HepG2 (cell line): ENCODE measurements at regions not wholly inside any gene's neighbourhood (a gene's known extent, or its start where the extent isn't known, plus 50 kb on each side); places are given as distances from the start of the nearest gene placed in this dataset.
A peak's percentile ranks its signal among the peaks of the same experiment; 100 is the strongest.

Experiments used
- ARHGAP35 ChIP-seq: sonication (generic); formaldehyde crosslinking; IDR thresholded peaks from 2 replicates; pipeline ENCODE4 v1.9.0; 2022; ENCODE audit warnings: mild to moderate bottlenecking, inconsistent platforms, moderate library complexity, missing genetic modification reagents, borderline replicate concordance
- ELF3 ChIP-seq: IDR thresholded peaks from 2 replicates; pipeline ENCODE4 v1.6.1; 2016; ENCODE audit warnings: missing genetic modification reagents, missing compliant biosample characterization
- FOXO1 ChIP-seq: sonication (generic); formaldehyde crosslinking; IDR thresholded peaks from 2 replicates; pipeline ENCODE4 v1.4.0; 2020; ENCODE audit warnings: missing genetic modification reagents
- MTF2 ChIP-seq: sonication (generic); formaldehyde crosslinking; IDR thresholded peaks from 2 replicates; pipeline ENCODE4 v1.5.0; 2020; ENCODE audit warnings: missing genetic modification reagents, borderline replicate concordance
- NR2C2 ChIP-seq: sonication (generic); formaldehyde crosslinking; IDR thresholded peaks from 2 replicates; pipeline ENCODE4 v1.4.0; 2020; ENCODE audit warnings: missing genetic modification reagents, mild to moderate bottlenecking, moderate library complexity, borderline replicate concordance
- NR2F6 ChIP-seq, 2 experiments: IDR thresholded peaks; 2 replicates each; pipeline ENCODE4 v1.6.1; 2016; ENCODE audit warnings: antibody characterized with exemption in 1 of 2, mild to moderate bottlenecking in 1 of 2
- PAX8 ChIP-seq: sonication (generic); formaldehyde crosslinking; IDR thresholded peaks from 2 replicates; pipeline ENCODE4 v1.8.0; 2022; ENCODE audit warnings: mild to moderate bottlenecking, missing genetic modification reagents, borderline replicate concordance
- RFXANK ChIP-seq: IDR thresholded peaks from 2 replicates; pipeline ENCODE4 v1.6.1; 2016
- TCF7 ChIP-seq: sonication (generic); IDR thresholded peaks from 2 replicates; pipeline ENCODE4 v1.6.1; 2016; ENCODE audit warnings: antibody characterized with exemption, low read depth
- ZBTB8A ChIP-seq: sonication (generic); formaldehyde crosslinking; IDR thresholded peaks from 2 replicates; pipeline ENCODE4 v1.4.0; 2020; ENCODE audit warnings: mild to moderate bottlenecking, low read depth, missing genetic modification reagents, borderline replicate concordance
- ZNF33A ChIP-seq: sonication (generic); formaldehyde crosslinking; IDR thresholded peaks from 2 replicates; pipeline ENCODE4 v1.5.1; 2020; ENCODE audit warnings: missing genetic modification reagents, mild to moderate bottlenecking, moderate library complexity, borderline replicate concordance
- ZNF629 ChIP-seq: sonication (generic); formaldehyde crosslinking; conservative IDR thresholded peaks from 2 replicates; pipeline ENCODE4 v1.5.0; 2020; ENCODE audit warnings: missing genetic modification reagents
- ZNF7 ChIP-seq: IDR thresholded peaks from 2 replicates; pipeline ENCODE4 v1.6.1; 2016; ENCODE audit warnings: missing biosample characterization, missing genetic modification reagents
- ZNF766 ChIP-seq: sonication (generic); formaldehyde crosslinking; IDR thresholded peaks from 2 replicates; pipeline ENCODE4 v1.5.0; 2020; ENCODE audit warnings: missing genetic modification reagents, borderline replicate concordance
- ZNF788 ChIP-seq: sonication (generic); formaldehyde crosslinking; IDR thresholded peaks from 2 replicates; pipeline ENCODE4 v1.5.0; 2020; ENCODE audit warnings: mild to moderate bottlenecking, missing genetic modification reagents, borderline replicate concordance
- TF ChIP-seq, protein P1 (sequence below): sonication (generic); formaldehyde crosslinking; IDR thresholded peaks from 2 replicates; pipeline ENCODE4 v1.4.0; 2020; ENCODE audit warnings: missing genetic modification reagents, borderline replicate concordance
- TF ChIP-seq, protein P2 (sequence below): sonication (generic); formaldehyde crosslinking; IDR thresholded peaks from 2 replicates; pipeline ENCODE4 v1.4.0; 2020; ENCODE audit warnings: missing genetic modification reagents, borderline replicate concordance
- TF ChIP-seq, protein P3 (sequence below): sonication (generic); formaldehyde crosslinking; IDR thresholded peaks from 2 replicates; pipeline ENCODE4 v1.5.0; 2020; ENCODE audit warnings: mild to moderate bottlenecking, missing genetic modification reagents, borderline replicate concordance
- TF ChIP-seq, protein P4 (sequence below): sonication (generic); formaldehyde crosslinking; IDR thresholded peaks from 2 replicates; pipeline ENCODE4 v1.8.0; 2022; ENCODE audit warnings: mild to moderate bottlenecking, missing genetic modification reagents
- TF ChIP-seq, protein P5 (sequence below): sonication (generic); formaldehyde crosslinking; IDR thresholded peaks from 2 replicates; pipeline ENCODE4 v1.4.0; 2020; ENCODE audit warnings: missing genetic modification reagents, borderline replicate concordance

DNA sequence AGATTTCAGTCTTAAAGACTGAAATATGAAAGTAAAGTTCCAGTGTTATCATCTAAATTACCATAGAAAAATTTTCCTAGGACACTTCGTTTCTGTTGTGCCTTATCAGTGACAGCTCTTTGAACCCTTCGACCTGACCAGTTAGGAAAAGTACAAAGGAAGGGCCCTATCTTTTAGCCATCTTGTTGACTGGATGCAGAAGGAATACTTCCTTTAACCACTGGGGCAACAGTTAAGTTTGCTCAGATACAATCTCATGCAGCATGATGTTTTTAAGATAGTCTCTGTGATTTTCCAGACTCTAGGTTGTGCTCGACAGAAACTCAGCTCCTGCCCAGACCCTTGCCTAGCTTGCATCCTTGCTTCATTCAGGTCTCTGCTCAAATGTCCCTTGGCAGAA is 210.5 kb upstream of the RPS6KA3 start (continued):
- TF ChIP-seq, protein P1, sequence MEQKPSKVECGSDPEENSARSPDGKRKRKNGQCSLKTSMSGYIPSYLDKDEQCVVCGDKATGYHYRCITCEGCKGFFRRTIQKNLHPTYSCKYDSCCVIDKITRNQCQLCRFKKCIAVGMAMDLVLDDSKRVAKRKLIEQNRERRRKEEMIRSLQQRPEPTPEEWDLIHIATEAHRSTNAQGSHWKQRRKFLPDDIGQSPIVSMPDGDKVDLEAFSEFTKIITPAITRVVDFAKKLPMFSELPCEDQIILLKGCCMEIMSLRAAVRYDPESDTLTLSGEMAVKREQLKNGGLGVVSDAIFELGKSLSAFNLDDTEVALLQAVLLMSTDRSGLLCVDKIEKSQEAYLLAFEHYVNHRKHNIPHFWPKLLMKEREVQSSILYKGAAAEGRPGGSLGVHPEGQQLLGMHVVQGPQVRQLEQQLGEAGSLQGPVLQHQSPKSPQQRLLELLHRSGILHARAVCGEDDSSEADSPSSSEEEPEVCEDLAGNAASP (CRISPR knock-in tag) = peak; percentile 36; the same call in 1 of the 2 replicates
- TF ChIP-seq ARHGAP35 = no peak
- TF ChIP-seq, protein P2, sequence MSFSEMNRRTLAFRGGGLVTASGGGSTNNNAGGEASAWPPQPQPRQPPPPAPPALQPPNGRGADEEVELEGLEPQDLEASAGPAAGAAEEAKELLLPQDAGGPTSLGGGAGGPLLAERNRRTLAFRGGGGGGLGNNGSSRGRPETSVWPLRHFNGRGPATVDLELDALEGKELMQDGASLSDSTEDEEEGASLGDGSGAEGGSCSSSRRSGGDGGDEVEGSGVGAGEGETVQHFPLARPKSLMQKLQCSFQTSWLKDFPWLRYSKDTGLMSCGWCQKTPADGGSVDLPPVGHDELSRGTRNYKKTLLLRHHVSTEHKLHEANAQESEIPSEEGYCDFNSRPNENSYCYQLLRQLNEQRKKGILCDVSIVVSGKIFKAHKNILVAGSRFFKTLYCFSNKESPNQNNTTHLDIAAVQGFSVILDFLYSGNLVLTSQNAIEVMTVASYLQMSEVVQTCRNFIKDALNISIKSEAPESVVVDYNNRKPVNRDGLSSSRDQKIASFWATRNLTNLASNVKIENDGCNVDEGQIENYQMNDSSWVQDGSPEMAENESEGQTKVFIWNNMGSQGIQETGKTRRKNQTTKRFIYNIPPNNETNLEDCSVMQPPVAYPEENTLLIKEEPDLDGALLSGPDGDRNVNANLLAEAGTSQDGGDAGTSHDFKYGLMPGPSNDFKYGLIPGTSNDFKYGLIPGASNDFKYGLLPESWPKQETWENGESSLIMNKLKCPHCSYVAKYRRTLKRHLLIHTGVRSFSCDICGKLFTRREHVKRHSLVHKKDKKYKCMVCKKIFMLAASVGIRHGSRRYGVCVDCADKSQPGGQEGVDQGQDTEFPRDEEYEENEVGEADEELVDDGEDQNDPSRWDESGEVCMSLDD = no peak
- TF ChIP-seq, protein P3, sequence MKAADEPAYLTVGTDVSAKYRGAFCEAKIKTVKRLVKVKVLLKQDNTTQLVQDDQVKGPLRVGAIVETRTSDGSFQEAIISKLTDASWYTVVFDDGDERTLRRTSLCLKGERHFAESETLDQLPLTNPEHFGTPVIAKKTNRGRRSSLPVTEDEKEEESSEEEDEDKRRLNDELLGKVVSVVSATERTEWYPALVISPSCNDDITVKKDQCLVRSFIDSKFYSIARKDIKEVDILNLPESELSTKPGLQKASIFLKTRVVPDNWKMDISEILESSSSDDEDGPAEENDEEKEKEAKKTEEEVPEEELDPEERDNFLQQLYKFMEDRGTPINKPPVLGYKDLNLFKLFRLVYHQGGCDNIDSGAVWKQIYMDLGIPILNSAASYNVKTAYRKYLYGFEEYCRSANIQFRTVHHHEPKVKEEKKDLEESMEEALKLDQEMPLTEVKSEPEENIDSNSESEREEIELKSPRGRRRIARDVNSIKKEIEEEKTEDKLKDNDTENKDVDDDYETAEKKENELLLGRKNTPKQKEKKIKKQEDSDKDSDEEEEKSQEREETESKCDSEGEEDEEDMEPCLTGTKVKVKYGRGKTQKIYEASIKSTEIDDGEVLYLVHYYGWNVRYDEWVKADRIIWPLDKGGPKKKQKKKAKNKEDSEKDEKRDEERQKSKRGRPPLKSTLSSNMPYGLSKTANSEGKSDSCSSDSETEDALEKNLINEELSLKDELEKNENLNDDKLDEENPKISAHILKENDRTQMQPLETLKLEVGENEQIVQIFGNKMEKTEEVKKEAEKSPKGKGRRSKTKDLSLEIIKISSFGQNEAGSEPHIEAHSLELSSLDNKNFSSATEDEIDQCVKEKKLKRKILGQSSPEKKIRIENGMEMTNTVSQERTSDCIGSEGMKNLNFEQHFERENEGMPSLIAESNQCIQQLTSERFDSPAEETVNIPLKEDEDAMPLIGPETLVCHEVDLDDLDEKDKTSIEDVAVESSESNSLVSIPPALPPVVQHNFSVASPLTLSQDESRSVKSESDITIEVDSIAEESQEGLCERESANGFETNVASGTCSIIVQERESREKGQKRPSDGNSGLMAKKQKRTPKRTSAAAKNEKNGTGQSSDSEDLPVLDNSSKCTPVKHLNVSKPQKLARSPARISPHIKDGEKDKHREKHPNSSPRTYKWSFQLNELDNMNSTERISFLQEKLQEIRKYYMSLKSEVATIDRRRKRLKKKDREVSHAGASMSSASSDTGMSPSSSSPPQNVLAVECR (CRISPR knock-in tag) = no peak; the same call in 1 of the 2 replicates
- no peak for TF ChIP-seq NR2C2 (CRISPR knock-in tag)
- no peak for TF ChIP-seq RFXANK
- no peak for TF ChIP-seq ZNF788 (CRISPR knock-in tag)
- TF ChIP-seq, protein P4, sequence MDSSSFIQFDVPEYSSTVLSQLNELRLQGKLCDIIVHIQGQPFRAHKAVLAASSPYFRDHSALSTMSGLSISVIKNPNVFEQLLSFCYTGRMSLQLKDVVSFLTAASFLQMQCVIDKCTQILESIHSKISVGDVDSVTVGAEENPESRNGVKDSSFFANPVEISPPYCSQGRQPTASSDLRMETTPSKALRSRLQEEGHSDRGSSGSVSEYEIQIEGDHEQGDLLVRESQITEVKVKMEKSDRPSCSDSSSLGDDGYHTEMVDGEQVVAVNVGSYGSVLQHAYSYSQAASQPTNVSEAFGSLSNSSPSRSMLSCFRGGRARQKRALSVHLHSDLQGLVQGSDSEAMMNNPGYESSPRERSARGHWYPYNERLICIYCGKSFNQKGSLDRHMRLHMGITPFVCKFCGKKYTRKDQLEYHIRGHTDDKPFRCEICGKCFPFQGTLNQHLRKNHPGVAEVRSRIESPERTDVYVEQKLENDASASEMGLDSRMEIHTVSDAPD = no peak
- no peak for TF ChIP-seq PAX8 (CRISPR knock-in tag)
- TF ChIP-seq ZBTB8A = no peak
- TF ChIP-seq FOXO1 (CRISPR knock-in tag) = peak; percentile 76
- TF ChIP-seq NR2F6 (IDR thresholded peaks at IDR 0.05) = peak; percentile 49
- TF ChIP-seq NR2F6 (CRISPR knock-in tag; IDR thresholded peaks at IDR 0.05) = 0 out of 2 replicates have a peak, but pooled peaks have one; percentile 40
- no peak for TF ChIP-seq ZNF7 (CRISPR knock-in tag)
- TF ChIP-seq ZNF629 (CRISPR knock-in tag) = no peak
- no peak for TF ChIP-seq ZNF33A
- TF ChIP-seq ZNF766 = no peak
- TF ChIP-seq ELF3 (CRISPR knock-in tag) = peak; percentile 65; the same call in 1 of the 2 replicates
- peak; percentile 83 for TF ChIP-seq TCF7
- no peak for TF ChIP-seq MTF2 (CRISPR knock-in tag)
- TF ChIP-seq, protein P5, sequence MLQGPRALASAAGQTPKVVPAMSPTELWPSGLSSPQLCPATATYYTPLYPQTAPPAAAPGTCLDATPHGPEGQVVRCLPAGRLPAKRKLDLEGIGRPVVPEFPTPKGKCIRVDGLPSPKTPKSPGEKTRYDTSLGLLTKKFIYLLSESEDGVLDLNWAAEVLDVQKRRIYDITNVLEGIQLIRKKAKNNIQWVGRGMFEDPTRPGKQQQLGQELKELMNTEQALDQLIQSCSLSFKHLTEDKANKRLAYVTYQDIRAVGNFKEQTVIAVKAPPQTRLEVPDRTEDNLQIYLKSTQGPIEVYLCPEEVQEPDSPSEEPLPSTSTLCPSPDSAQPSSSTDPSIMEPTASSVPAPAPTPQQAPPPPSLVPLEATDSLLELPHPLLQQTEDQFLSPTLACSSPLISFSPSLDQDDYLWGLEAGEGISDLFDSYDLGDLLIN (CRISPR knock-in tag) = no peak
